Lung (tissue), 11 donors: ENCODE measurements at regions not wholly inside any gene's neighbourhood (a gene's known extent, or its start where the extent isn't known, plus 50 kb on each side); places are given as distances from the start of the nearest gene placed in this dataset.

Experiments used
- ATAC-seq: fragments of 200-7000 bp; cut with Tn5 transposase; one replicate; pipeline ENCODE4 v1.9.1; 2020; ENCODE audit warnings: moderate number of reproducible peaks; ENCODE audit not compliant: insufficient read depth, low FRiP score
- DNase-seq, 3 donors: peaks; one replicate each; pipeline ENCODE4 v3.0.0-alpha.2; 2013 to 2017
- H3K27ac ChIP-seq, 2 donors: one replicate each; pipeline ENCODE4 v1.5.1; 2013; ENCODE audit warnings: mild to moderate bottlenecking in 2 of 2, moderate library complexity in 2 of 2, control low read depth in 1 of 2, inconsistent platforms in 1 of 2, low read depth in 1 of 2, low read length in 1 of 2
- H3K27me3 ChIP-seq, 3 donors: one replicate each; pipeline ENCODE4 v1.5.1; 2013; ENCODE audit warnings: low read length in 2 of 3; ENCODE audit not compliant: control insufficient read depth in 3 of 3, insufficient read depth in 3 of 3
- H3K36me3 ChIP-seq, 4 donors: one replicate each; pipeline ENCODE4 v1.5.1; 2013; ENCODE audit warnings: low read length in 4 of 4, mild to moderate bottlenecking in 1 of 4, moderate library complexity in 1 of 4; ENCODE audit not compliant: control insufficient read depth in 4 of 4, insufficient read depth in 4 of 4
- H3K4me1 ChIP-seq, 5 donors: one replicate each; pipeline ENCODE4 v1.5.1; 2013; ENCODE audit warnings: low read length in 5 of 5, mild to moderate bottlenecking in 2 of 5, moderate library complexity in 1 of 5; ENCODE audit not compliant: control insufficient read depth in 5 of 5, insufficient read depth in 5 of 5
- H3K4me3 ChIP-seq: one replicate; pipeline ENCODE4 v1.5.1; 2013; ENCODE audit warnings: mild to moderate bottlenecking, control low read depth, moderate library complexity
- H3K9ac ChIP-seq, 2 donors: one replicate each; pipeline ENCODE4 v1.5.1; 2013; ENCODE audit warnings: low read length in 2 of 2, control low read depth in 1 of 2; ENCODE audit not compliant: insufficient read depth in 1 of 2
- H3K9me3 ChIP-seq, 4 donors: one replicate each; pipeline ENCODE4 v1.5.1; 2013; ENCODE audit warnings: low read length in 3 of 4, mild to moderate bottlenecking in 1 of 4, moderate library complexity in 1 of 4; ENCODE audit not compliant: control insufficient read depth in 4 of 4, insufficient read depth in 3 of 4
- WGBS, 2 donors: extraction: QIAGEN DNeasy Blood & Tissue Kit; methylation state at CpG; one replicate each; pipeline ENCODE4 v1.1.7; 2013; 5-methylcytosine and 5-hydroxymethylcytosine counted together
- TF ChIP-seq, protein P1 (sequence below): IDR thresholded peaks from 2 replicates; pipeline ENCODE4 v1.5.1; 2012; ENCODE audit warnings: mild to moderate bottlenecking; ENCODE audit errors: control extremely low read depth, extremely low read depth
- donor health status: control.
- donor health status: control.
- donor health status: Bipolar disorder and iron deficiency.
- donor health status: healthy.
- donor health status: DM: yes; HTN: yes; CAD: no.

DNA sequence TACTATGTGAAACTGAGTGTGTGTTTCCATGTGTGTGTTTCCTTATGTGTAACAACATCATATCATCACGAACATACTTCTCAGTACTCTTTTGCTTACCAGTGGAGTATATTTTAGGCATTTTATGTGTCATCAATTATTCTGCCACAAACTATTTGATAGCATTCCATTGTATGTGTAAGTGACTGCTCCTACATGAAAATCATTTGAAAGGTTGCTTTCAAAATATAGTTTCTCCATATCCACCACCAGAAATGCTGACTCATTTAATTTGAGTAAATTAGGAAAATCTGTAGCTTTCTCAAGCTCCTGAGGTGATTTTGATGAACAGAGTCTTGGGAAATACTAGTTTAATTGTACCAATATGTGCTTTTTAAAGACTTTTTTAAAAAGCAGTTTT lies 376.2 kb downstream of the PCDH18 start:
- Histone ChIP-seq H3K27me3 (no peaks in the 10 kb centered on the region), H3K9ac (no peak overlapping the region), H3K4me1 (no peaks in the 10 kb centered on the region), H3K27ac (no peak overlapping the region), H3K9me3 (no peaks in the 10 kb centered on the region), H3K36me3 (no peaks in the 10 kb centered on the region), H3K4me3 (no peak overlapping the region)
- WGBS, 2 donors: 78 to 84% methylated on average over 1 of the region's 1 CpG
- DNase-seq (no peak), ATAC-seq (no peak)
- TF ChIP-seq, protein P1, sequence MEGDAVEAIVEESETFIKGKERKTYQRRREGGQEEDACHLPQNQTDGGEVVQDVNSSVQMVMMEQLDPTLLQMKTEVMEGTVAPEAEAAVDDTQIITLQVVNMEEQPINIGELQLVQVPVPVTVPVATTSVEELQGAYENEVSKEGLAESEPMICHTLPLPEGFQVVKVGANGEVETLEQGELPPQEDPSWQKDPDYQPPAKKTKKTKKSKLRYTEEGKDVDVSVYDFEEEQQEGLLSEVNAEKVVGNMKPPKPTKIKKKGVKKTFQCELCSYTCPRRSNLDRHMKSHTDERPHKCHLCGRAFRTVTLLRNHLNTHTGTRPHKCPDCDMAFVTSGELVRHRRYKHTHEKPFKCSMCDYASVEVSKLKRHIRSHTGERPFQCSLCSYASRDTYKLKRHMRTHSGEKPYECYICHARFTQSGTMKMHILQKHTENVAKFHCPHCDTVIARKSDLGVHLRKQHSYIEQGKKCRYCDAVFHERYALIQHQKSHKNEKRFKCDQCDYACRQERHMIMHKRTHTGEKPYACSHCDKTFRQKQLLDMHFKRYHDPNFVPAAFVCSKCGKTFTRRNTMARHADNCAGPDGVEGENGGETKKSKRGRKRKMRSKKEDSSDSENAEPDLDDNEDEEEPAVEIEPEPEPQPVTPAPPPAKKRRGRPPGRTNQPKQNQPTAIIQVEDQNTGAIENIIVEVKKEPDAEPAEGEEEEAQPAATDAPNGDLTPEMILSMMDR: no peak

DNA sequence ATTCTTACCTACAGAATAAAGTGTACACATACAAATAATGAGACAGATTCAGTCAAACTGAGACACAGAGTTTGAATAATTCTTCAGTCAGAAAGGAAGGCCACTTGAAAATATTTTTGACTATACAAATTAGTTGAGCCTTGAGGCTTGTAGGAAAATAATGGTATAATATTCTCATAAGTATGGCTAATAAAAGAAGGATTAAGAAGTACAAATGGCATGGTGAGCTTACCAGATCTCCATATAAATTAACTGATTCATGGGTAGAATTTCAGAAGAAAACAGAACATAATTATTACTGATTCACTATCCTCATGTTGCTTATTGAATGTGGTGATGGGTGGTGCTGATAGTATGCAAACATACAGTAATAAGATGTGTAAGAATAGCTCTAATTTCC lies 401.1 kb downstream of the PCDH18 start:
- Histone ChIP-seq H3K27me3 (no peaks in the 10 kb centered on the region), H3K36me3 (no peaks in the 10 kb centered on the region), H3K4me3 (no peak overlapping the region), H3K4me1 (no peaks in the 10 kb centered on the region), H3K9ac (no peak overlapping the region), H3K27ac (no peak overlapping the region), H3K9me3 (no peaks in the 10 kb centered on the region)
- TF ChIP-seq, protein P1: no peak
- DNase-seq (no peak), ATAC-seq (no peak)

DNA sequence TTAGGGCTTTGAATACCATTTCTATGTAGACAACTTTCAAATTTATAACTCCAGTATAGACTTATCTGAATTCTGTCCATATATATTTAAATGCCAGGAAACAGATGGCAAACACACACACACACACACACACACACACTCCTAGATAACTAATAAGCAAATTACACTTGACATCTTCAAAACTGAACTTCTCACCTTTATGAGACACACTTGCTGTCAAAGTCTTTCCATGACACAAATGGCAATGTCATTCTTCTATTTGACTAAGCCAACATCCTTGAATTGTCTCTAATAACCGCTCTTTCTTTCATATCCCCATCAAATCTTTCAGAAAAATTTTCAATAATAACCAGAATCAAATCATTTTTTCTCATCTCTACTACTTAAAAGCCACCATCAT lies 402.4 kb downstream of the PCDH18 start:
- Histone ChIP-seq H3K4me3 (no peak overlapping the region), H3K9me3 (no peaks in the 10 kb centered on the region), H3K4me1 (peaks cover 0 to 3% (median 0%) of the 10 kb centered on the region in 5 donors), H3K27me3 (no peaks in the 10 kb centered on the region), H3K9ac (no peak overlapping the region), H3K27ac (no peak overlapping the region), H3K36me3 (no peaks in the 10 kb centered on the region)
- DNase-seq (no peak), ATAC-seq (no peak)
- TF ChIP-seq, protein P1: no peak
- 90 to 97% methylated on average over 1 of the region's 1 CpG for WGBS, 2 donors

DNA sequence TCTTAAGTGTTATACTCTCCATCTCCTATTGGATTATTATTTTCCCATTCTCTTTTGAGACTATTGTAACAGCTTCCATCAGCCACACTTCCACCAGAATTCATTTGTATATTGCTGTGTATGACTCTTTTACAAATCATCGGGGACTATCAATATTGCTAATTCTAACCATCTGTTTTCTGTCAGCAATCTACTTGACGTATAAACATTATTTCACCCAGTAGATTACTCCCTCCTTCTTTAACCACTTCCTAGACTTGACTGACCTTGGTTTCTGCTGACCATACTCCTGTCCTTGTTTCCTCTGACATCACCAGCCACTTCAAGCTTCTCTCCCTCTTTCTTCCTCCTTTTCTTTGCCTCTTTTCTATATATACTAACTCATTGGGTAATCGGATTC lies 402.9 kb downstream of the PCDH18 start:
- no peak overlapping the region for H3K27ac ChIP-seq
- WGBS, 2 donors: 76 to 85% methylated on average over 3 of the region's 3 CpGs
- ATAC-seq (no peak), DNase-seq (no peak)
- peaks cover 0 to 5% (median 0%) of the 10 kb centered on the region in 5 donors for H3K4me1 ChIP-seq
- no peak overlapping the region for H3K9ac ChIP-seq
- no peaks in the 10 kb centered on the region for H3K36me3 ChIP-seq
- no peaks in the 10 kb centered on the region for H3K9me3 ChIP-seq
- TF ChIP-seq, protein P1: no peak
- no peak overlapping the region for H3K4me3 ChIP-seq
- H3K27me3 ChIP-seq: no peaks in the 10 kb centered on the region
